MM.1S (cell line): ENCODE measurements at regions not wholly inside any gene's neighbourhood (a gene's known extent, or its start where the extent isn't known, plus 50 kb on each side); places are given as distances from the start of the nearest gene placed in this dataset.

ENCODE experiments used
- CTCF ChIP-seq: fragments of 300-600 bp; sonication (generic); IDR thresholded peaks from 2 replicates; pipeline ENCODE4 v1.5.1; 2016; ENCODE audit warnings: antibody characterized with exemption, low read length, mixed read lengths
- EZH2 ChIP-seq: fragments of 300-600 bp; sonication (generic); optimal IDR thresholded peaks from 2 replicates; pipeline ENCODE3; 2017; ENCODE audit warnings: low read depth, mild to moderate bottlenecking, antibody characterized with exemption, low read length, mixed read lengths
- EZH2phosphoT487 ChIP-seq: fragments of 300-600 bp; sonication (generic); IDR thresholded peaks from 2 replicates; pipeline ENCODE4 v1.6.1; 2018; ENCODE audit warnings: antibody characterized with exemption, low read length

GRCh38 chrX:115408771-115409400, 119.4 kb downstream of the LUZP4 start:
- TF ChIP-seq CTCF (no peak), EZH2phosphoT487 (no peak), EZH2 (no peak)
